Smooth muscle cell (in vitro differentiated cells): ENCODE measurements at regions not wholly inside any gene's neighbourhood (a gene's known extent, or its start where the extent isn't known, plus 50 kb on each side); places are given as distances from the start of the nearest gene placed in this dataset.

Source experiments
- DNase-seq: peaks from one replicate; lab custom pipeline; 2025; ENCODE audit not compliant: unreplicated experiment; lab: John Stamatoyannopoulos, UW
- H2AFZ ChIP-seq: fragments of 200-600 bp; sonication (generic); 2 replicates; pipeline ENCODE4 v1.6.0; 2016; ENCODE audit warnings: antibody characterized with exemption, low read depth, mild to moderate bottlenecking
- H3F3A ChIP-seq: fragments of 200-600 bp; sonication (generic); 2 replicates; pipeline ENCODE4 v1.6.0; 2017; ENCODE audit warnings: antibody characterized with exemption, low read depth
- H3K27ac ChIP-seq: fragments of 200-600 bp; sonication (generic); 2 replicates; pipeline ENCODE4 v1.5.1; 2016; ENCODE audit warnings: low read depth, mild to moderate bottlenecking
- H3K27me3 ChIP-seq: fragments of 200-600 bp; sonication (generic); 2 replicates; pipeline ENCODE4 v1.6.1; 2016; ENCODE audit warnings: low read depth, mild to moderate bottlenecking
- H3K36me3 ChIP-seq: fragments of 200-600 bp; sonication (generic); 2 replicates; pipeline ENCODE4 v1.5.1; 2016; ENCODE audit warnings: low read depth
- H3K4me1 ChIP-seq: fragments of 200-600 bp; sonication (generic); 2 replicates; pipeline ENCODE4 v1.5.1; 2016; ENCODE audit warnings: low read depth
- H3K4me2 ChIP-seq: fragments of 200-600 bp; sonication (generic); 2 replicates; pipeline ENCODE4 v1.6.0; 2016; ENCODE audit warnings: mild to moderate bottlenecking
- H3K4me3 ChIP-seq: fragments of 200-600 bp; sonication (generic); 2 replicates; pipeline ENCODE4 v1.5.1; 2016; ENCODE audit warnings: mild to moderate bottlenecking
- H3K79me2 ChIP-seq: fragments of 200-600 bp; sonication (generic); 2 replicates; pipeline ENCODE4 v1.6.0; 2016; ENCODE audit warnings: low read depth, mild to moderate bottlenecking
- H3K9ac ChIP-seq: fragments of 200-600 bp; sonication (generic); 2 replicates; pipeline ENCODE4 v1.6.0; 2016; ENCODE audit warnings: low read depth
- H3K9me3 ChIP-seq: fragments of 200-600 bp; sonication (generic); replicated peaks from 2 replicates; pipeline ENCODE4 v1.5.1; 2016; ENCODE audit warnings: low read depth
- H4K20me1 ChIP-seq: fragments of 200-600 bp; sonication (generic); 2 replicates; pipeline ENCODE4 v1.6.0; 2016; ENCODE audit warnings: low read depth
- WGBS: methylation state at CpG from one replicate; pipeline ENCODE4 v1.1.7; 2016; ENCODE audit warnings: low lambda C conversion rate; 5-methylcytosine and 5-hydroxymethylcytosine counted together
- TF ChIP-seq, protein P1 (sequence below): fragments of 200-600 bp; sonication (generic); IDR thresholded peaks from 2 replicates; pipeline ENCODE4 v1.5.1; 2017; ENCODE audit warnings: borderline replicate concordance, mild to moderate bottlenecking, antibody characterized with exemption; ENCODE audit not compliant: insufficient read depth, poor library complexity, severe bottlenecking

DNA sequence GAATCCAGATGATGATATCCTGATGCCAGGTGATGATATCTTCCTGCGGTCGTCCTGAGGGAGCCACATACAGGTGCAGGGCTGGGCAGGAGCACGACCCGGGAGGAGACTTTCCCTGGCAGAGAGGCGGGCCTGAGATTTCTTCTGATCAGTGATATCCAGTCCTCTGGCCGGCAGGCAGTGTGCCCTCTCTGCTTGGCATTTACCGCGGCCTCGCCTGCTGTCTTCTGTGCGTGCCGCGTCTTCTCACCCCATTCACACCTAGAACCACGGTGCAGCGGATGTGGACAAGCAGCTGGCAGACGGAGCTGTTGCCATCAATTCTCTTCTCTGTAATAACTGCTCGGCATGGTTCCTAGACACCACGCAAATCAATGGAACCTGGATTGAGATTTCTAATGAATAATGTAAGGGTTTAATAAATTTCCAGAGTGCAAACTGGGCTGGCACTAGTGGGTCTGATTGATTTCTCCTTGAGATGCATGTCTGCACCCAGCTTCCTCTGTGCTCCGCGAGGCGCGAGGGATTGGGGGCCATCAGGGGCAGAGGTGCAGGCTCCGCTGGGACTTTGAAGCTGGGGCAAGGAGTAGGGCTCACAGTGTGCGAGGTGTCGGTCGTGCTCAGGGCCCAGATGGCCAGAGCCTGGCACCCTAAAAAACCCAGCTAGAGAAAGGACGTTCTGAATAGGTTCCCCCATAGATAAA, 208.9 kb upstream of the HDAC4 start:
- Histone ChIP-seq H3K4me2 (no peak overlapping the region), H2AFZ (no peak overlapping the region), H3K79me2 (no peaks in the 10 kb centered on the region), H3K4me3 (no peak overlapping the region), H3K4me1 (no peaks in the 10 kb centered on the region), H3K27me3 (no peaks in the 10 kb centered on the region), H3K9me3 (no peaks in the 10 kb centered on the region), H3K9ac (no peak overlapping the region), H3K36me3 (no peaks in the 10 kb centered on the region), H3F3A (no peaks in the 10 kb centered on the region), H3K27ac (no peak overlapping the region), H4K20me1 (no peaks in the 10 kb centered on the region)
- no peak for DNase-seq
- TF ChIP-seq, protein P1, sequence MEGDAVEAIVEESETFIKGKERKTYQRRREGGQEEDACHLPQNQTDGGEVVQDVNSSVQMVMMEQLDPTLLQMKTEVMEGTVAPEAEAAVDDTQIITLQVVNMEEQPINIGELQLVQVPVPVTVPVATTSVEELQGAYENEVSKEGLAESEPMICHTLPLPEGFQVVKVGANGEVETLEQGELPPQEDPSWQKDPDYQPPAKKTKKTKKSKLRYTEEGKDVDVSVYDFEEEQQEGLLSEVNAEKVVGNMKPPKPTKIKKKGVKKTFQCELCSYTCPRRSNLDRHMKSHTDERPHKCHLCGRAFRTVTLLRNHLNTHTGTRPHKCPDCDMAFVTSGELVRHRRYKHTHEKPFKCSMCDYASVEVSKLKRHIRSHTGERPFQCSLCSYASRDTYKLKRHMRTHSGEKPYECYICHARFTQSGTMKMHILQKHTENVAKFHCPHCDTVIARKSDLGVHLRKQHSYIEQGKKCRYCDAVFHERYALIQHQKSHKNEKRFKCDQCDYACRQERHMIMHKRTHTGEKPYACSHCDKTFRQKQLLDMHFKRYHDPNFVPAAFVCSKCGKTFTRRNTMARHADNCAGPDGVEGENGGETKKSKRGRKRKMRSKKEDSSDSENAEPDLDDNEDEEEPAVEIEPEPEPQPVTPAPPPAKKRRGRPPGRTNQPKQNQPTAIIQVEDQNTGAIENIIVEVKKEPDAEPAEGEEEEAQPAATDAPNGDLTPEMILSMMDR, result no peak
- 94% methylated on average over 26 of the region's 26 CpGs for WGBS

DNA sequence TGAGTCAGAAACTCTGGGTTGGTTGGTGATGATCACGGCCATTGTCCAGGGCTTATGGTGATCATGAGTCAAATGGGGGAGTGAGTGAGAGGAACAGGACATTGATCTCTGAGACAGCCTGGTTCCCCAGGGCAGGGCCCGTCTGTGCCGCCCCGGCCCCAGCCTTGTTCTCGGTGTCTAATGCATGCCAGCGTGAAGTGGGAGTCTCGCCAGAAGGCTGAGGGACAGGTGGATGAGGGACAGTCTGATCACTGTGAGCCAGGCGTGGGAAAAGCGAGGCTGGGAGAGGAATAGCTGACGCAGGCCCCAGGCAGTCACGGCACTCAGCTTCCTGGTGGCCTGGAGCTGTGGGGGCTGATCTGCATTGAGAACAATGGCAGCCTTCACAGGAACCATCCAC, 208.3 kb upstream of the HDAC4 start:
- no peak overlapping the region for H3K4me2 ChIP-seq
- no peak overlapping the region for H2AFZ ChIP-seq
- no peak overlapping the region for H3K9ac ChIP-seq
- H4K20me1 ChIP-seq, result no peaks in the 10 kb centered on the region
- 95% methylated on average over 11 of the region's 11 CpGs for WGBS
- no peaks in the 10 kb centered on the region for H3K9me3 ChIP-seq
- H3K27ac ChIP-seq, result no peak overlapping the region
- H3K79me2 ChIP-seq, result no peaks in the 10 kb centered on the region
- no peaks in the 10 kb centered on the region for H3K27me3 ChIP-seq
- TF ChIP-seq, protein P1, result no peak
- H3K4me1 ChIP-seq, result no peaks in the 10 kb centered on the region
- H3K36me3 ChIP-seq, result no peaks in the 10 kb centered on the region
- DNase-seq, result no peak
- H3F3A ChIP-seq, result no peaks in the 10 kb centered on the region
- H3K4me3 ChIP-seq, result no peak overlapping the region

DNA sequence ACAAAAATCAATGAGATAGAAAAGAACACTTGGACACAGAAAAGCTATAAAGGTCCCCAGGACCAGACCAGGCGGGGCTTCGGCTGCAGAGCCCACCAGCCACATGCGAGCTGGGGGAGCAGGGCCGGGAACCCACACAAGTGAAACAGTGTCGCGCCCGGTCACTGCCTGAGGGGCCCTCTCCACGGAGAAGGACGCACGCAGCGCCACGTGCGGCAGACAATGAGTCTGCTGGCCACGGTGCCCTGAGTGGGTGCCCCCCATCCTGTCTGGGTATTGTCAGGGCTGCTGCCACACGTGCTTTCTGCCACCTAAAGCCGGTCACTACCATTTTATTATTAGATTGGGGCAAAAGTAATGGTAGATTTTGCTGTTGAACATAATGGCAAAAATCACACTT, 207.9 kb upstream of the HDAC4 start:
- 87% methylated on average over 16 of the region's 16 CpGs for WGBS
- TF ChIP-seq, protein P1, result no peak

DNA sequence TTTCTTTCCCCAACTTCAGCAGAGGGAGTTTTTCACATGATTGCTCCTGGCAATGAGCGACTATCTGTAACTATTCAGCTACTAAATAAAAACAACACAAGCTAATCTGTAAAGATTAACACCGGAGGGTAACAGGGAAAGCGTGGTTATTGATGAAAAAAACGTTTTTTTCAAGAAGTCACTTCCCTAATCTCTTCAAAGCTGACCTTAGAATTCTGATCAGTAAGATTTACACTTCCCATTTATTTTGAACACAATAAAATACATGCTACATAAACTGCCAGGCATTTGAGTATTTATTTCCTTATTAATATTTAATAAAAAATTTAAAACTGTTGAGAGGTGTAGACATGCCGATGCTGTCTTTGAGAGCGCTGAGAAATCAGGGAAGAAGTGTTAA, 207.4 kb upstream of the HDAC4 start:
- Histone ChIP-seq H3K4me3 (no peak overlapping the region), H3K9ac (no peak overlapping the region), H3K4me2 (no peak overlapping the region), H2AFZ (no peak overlapping the region), H3K27me3 (no peaks in the 10 kb centered on the region), H3K27ac (no peak overlapping the region), H3K4me1 (no peaks in the 10 kb centered on the region), H3K79me2 (no peaks in the 10 kb centered on the region), H4K20me1 (no peaks in the 10 kb centered on the region), H3K9me3 (no peaks in the 10 kb centered on the region), H3F3A (no peaks in the 10 kb centered on the region), H3K36me3 (no peaks in the 10 kb centered on the region)
- WGBS, result 50% methylated on average over 6 of the region's 6 CpGs
- TF ChIP-seq, protein P1, result no peak
- DNase-seq, result no peak

More for the DNA sequence above, 207.9 kb upstream of the HDAC4 start:
- H3K27ac ChIP-seq, result no peak overlapping the region
- no peak for DNase-seq
- H4K20me1 ChIP-seq, result no peaks in the 10 kb centered on the region
- H3K27me3 ChIP-seq, result no peaks in the 10 kb centered on the region
- no peaks in the 10 kb centered on the region for H3K36me3 ChIP-seq
- no peaks in the 10 kb centered on the region for H3F3A ChIP-seq
- H3K4me1 ChIP-seq, result no peaks in the 10 kb centered on the region
- H2AFZ ChIP-seq, result no peak overlapping the region
- no peak overlapping the region for H3K9ac ChIP-seq
- H3K4me2 ChIP-seq, result no peak overlapping the region
- H3K4me3 ChIP-seq, result no peak overlapping the region
- H3K79me2 ChIP-seq, result no peaks in the 10 kb centered on the region
- no peaks in the 10 kb centered on the region for H3K9me3 ChIP-seq
